MCF 10A (cell line): ENCODE measurements at regions not wholly inside any gene's neighbourhood (a gene's known extent, or its start where the extent isn't known, plus 50 kb on each side); places are given as distances from the start of the nearest gene placed in this dataset.
"Not testable (repeated sequence)": the region's sequence is repeated elsewhere in the genome, so short reads cannot be mapped to it uniquely, and the experiment has no call there.

Experiments used
- BruUV-seq: library from RNA; stranded (reverse); fragments of 400-500 nt; replicated peaks from 2 replicates; lab custom pipeline; 2021; lab: Mats Ljungman, UMichigan
- CTCF ChIA-PET: fragments of 300-600 bp; sonication (Branson Sonifier 250); formaldehyde crosslinking; extraction: SDS; loops from one replicate; lab custom pipeline; 2021; ENCODE audit warnings: antibody characterized with exemption, inconsistent platforms; lab: Yijun Ruan, JAX
- POLR2A ChIA-PET: fragments of 300-600, 350-650 bp; sonication (Branson Sonifier 250); formaldehyde crosslinking; extraction: SDS; loops from one replicate; lab custom pipeline; 2020; ENCODE audit warnings: antibody characterized with exemption, inconsistent platforms; lab: Yijun Ruan, JAX
- DNase-seq: peaks from one replicate; pipeline ENCODE4 v3.0.0-alpha.2; 2018; ENCODE audit not compliant: unreplicated experiment
- H3K27ac Mint-ChIP-seq: one replicate; pipeline ENCODE4 v1.8.0; 2022; ENCODE audit warnings: mild to moderate bottlenecking, low read depth, mixed read lengths; ENCODE audit not compliant: unreplicated experiment
- H3K27me3 Mint-ChIP-seq: one replicate; pipeline ENCODE4 v1.8.0; 2022; ENCODE audit warnings: mixed read lengths; ENCODE audit not compliant: insufficient read depth, unreplicated experiment
- H3K36me3 Mint-ChIP-seq: one replicate; pipeline ENCODE4 v1.8.0; 2022; ENCODE audit warnings: mild to moderate bottlenecking, moderate library complexity, mixed read lengths; ENCODE audit not compliant: insufficient read depth, unreplicated experiment
- H3K4me1 Mint-ChIP-seq: one replicate; pipeline ENCODE4 v1.8.0; 2022; ENCODE audit warnings: mixed read lengths; ENCODE audit not compliant: insufficient read depth, unreplicated experiment
- H3K4me3 Mint-ChIP-seq: one replicate; pipeline ENCODE4 v1.8.0; 2022; ENCODE audit warnings: mild to moderate bottlenecking, moderate library complexity, mixed read lengths; ENCODE audit not compliant: unreplicated experiment
- H3K9me3 Mint-ChIP-seq: one replicate; pipeline ENCODE4 v1.8.0; 2022; ENCODE audit warnings: mixed read lengths; ENCODE audit not compliant: unreplicated experiment
- CTCF ChIP-seq: fragments of 200-600 bp; IDR thresholded peaks from one replicate; pipeline ENCODE4 v1.8.0; 2022; ENCODE audit warnings: antibody characterized with exemption, mild to moderate bottlenecking; ENCODE audit not compliant: unreplicated experiment
- intact Hi-C: fragments of 100-400 bp; cut with micrococcal nuclease; formaldehyde crosslinking; loops from 2 replicates; pipeline ENCODE4 v1.14.1; 2022

- Mint-ChIP-seq H3K9me3 (peaks cover 14% of the 10 kb centered on the region), H3K4me1 (no peaks in the 10 kb centered on the region), H3K36me3 (no peaks in the 10 kb centered on the region), H3K4me3 (no peak overlapping the region), H3K27me3 (no peaks in the 10 kb centered on the region), H3K27ac (no peak overlapping the region)
- no peak for TF ChIP-seq CTCF
- no peak for DNase-seq
- ChIA-PET POLR2A (no interaction called here), CTCF (no interaction called here)
- BruUV-seq: no TSS peak
- intact Hi-C loops: no loop called here
Observed at GRCh38 chr4:189597341-189597740, 343.3 kb upstream of the FRG1 start.

GRCh38 chr4:189600264-189600663, 340.4 kb upstream of the FRG1 start:
- Mint-ChIP-seq H3K27me3 (no peaks in the 10 kb centered on the region), H3K27ac (no peak overlapping the region), H3K9me3 (peaks cover 14% of the 10 kb centered on the region), H3K36me3 (no peaks in the 10 kb centered on the region), H3K4me3 (no peak overlapping the region), H3K4me1 (no peaks in the 10 kb centered on the region)
- DNase-seq: no peak
- no peak for TF ChIP-seq CTCF
- ChIA-PET POLR2A (no interaction called here), CTCF (no interaction called here)
- BruUV-seq: no TSS peak
- intact Hi-C loops: no loop called here

GRCh38 chr4:189600718-189601435, 339.8 kb upstream of the FRG1 start:
- Mint-ChIP-seq H3K4me3 (no peak overlapping the region), H3K27ac (no peak overlapping the region), H3K27me3 (no peaks in the 10 kb centered on the region), H3K36me3 (peaks cover 6% of the 10 kb centered on the region), H3K9me3 (peaks cover 14% of the 10 kb centered on the region), H3K4me1 (no peaks in the 10 kb centered on the region)
- intact Hi-C loops: no loop called here
- no peak for DNase-seq
- no TSS peak for BruUV-seq
- no peak for TF ChIP-seq CTCF
- POLR2A ChIA-PET: no interaction called here
- CTCF ChIA-PET: no interaction called here

- CTCF ChIA-PET, H3K4me1 Mint-ChIP-seq, H3K36me3 Mint-ChIP-seq, BruUV-seq, H3K4me3 Mint-ChIP-seq, intact Hi-C loops, DNase-seq, POLR2A ChIA-PET, H3K27me3 Mint-ChIP-seq, H3K27ac Mint-ChIP-seq: not testable (repeated sequence)
- peaks cover 19% of the 10 kb centered on the region for H3K9me3 Mint-ChIP-seq
Observed at GRCh38 chr4:189602827-189603226, 337.8 kb upstream of the FRG1 start.

GRCh38 chr4:189610571-189610970, 330.1 kb upstream of the FRG1 start:
- DNase-seq, H3K27me3 Mint-ChIP-seq, H3K4me1 Mint-ChIP-seq, intact Hi-C loops, POLR2A ChIA-PET, H3K27ac Mint-ChIP-seq, H3K4me3 Mint-ChIP-seq, BruUV-seq, H3K36me3 Mint-ChIP-seq, CTCF ChIA-PET: not testable (repeated sequence)
- H3K9me3 Mint-ChIP-seq: peaks cover 12% of the 10 kb centered on the region
